ENCODE measurements at regions not wholly inside any gene's neighbourhood (a gene's known extent, or its start where the extent isn't known, plus 50 kb on each side); places are given as distances from the start of the nearest gene placed in this dataset.
"Not testable (repeated sequence)": the region's sequence is repeated elsewhere in the genome, so short reads cannot be mapped to it uniquely, and the experiment has no call there.

GRCh38 chr3:64783200-64783599 is 95.4 kb upstream of the ADAMTS9 start:
- Histone ChIP-seq H3K9ac (ENCODE audit: low read length) (no peak overlapping the region), H3K27ac (ENCODE audit: low read depth, low read length) (no peak overlapping the region), H3K4me1 (ENCODE audit: insufficient read depth, low read length) (peaks cover 4% of the 10 kb centered on the region), H3K27me3 (ENCODE audit: control insufficient read depth in 1 of 2, insufficient read depth in 2 of 2, low read length in 2 of 2) (no peaks in the 10 kb centered on the region), H3K36me3 (ENCODE audit: insufficient read depth, low read length) (no peaks in the 10 kb centered on the region), H3K9me3 (ENCODE audit: low read length) (no peaks in the 10 kb centered on the region), H3K4me3 (ENCODE audit: low read depth in 1 of 2, low read length in 2 of 2) (no peak overlapping the region)

DNA sequence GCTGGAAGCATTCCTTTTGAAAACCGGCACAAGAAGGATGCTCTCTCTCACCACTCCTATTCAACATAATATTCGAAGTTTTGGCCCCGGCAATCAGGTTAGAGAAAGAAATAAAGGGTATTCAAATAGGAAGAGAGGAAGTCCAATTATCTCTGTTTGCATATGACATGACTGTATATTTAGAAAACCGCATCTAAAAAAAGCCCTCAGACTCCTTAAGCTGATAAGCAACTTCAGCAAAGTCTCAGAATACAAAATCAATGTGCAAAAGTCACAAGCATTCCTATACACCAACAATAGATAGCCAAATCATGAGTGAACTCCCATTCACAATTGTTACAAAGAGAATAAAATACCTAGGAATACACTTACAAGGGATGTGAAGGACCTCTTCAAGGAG is 93.1 kb upstream of the ADAMTS9 start:
- not testable (repeated sequence) for H3K27me3 ChIP-seq (ENCODE audit: control insufficient read depth in 1 of 2, insufficient read depth in 2 of 2, low read length in 2 of 2); H3K36me3 ChIP-seq (ENCODE audit: insufficient read depth, low read length); H3K9me3 ChIP-seq (ENCODE audit: low read length); H3K4me1 ChIP-seq (ENCODE audit: insufficient read depth, low read length); H3K27ac ChIP-seq (ENCODE audit: low read depth, low read length); H3K9ac ChIP-seq (ENCODE audit: low read length); H3K4me3 ChIP-seq (ENCODE audit: low read depth in 1 of 2, low read length in 2 of 2)

DNA sequence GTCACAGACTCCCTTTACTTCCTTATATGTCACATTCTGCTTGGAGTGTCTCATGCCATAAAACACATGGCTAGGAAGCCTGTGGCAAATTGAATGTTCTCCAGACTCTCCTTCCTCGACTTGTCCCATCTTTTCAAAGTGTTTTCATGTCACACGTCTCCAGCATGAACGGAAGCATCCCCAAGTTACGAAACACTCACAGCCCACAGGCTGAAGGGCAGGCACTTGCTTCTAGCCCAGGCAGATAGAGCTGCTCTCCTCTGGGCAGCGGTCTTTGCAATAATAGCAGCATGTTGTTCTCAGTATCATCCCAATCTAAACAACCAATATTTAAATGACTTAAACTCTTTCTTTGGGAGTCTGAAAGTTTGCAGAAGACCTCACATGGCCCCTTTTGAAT is 85.3 kb upstream of the ADAMTS9 start:
- Histone ChIP-seq H3K4me3 (ENCODE audit: low read depth in 1 of 2, low read length in 2 of 2) (no peak overlapping the region), H3K27ac (ENCODE audit: low read depth, low read length) (no peak overlapping the region), H3K36me3 (ENCODE audit: insufficient read depth, low read length) (peaks cover 9% of the 10 kb centered on the region), H3K27me3 (ENCODE audit: control insufficient read depth in 1 of 2, insufficient read depth in 2 of 2, low read length in 2 of 2) (no peaks in the 10 kb centered on the region), H3K9ac (ENCODE audit: low read length) (no peak overlapping the region), H3K4me1 (ENCODE audit: insufficient read depth, low read length) (peaks cover 9% of the 10 kb centered on the region), H3K9me3 (ENCODE audit: low read length) (no peaks in the 10 kb centered on the region)

DNA sequence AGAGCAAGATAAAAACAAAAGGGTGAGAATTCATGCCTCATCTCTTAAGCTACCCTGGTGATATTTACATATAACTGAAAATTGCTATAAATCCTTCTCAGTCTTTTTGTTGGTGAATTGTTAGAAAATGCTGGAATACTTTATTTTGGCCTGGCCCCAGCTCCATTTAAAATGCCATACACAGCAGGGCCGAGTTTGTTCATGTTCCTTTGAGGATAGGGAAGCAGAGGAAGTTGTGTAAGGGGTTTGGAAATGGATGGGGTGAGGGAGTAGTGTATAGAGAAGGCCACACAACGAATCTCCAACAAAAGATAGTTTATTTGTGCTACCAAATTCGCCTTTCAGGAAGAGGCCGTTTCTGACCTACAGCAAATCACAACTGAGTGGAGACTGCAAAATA is 78.6 kb upstream of the ADAMTS9 start:
- peaks cover 17% of the 10 kb centered on the region for H3K4me1 ChIP-seq (ENCODE audit: insufficient read depth, low read length)
- no peak overlapping the region for H3K9ac ChIP-seq (ENCODE audit: low read length)
- no peaks in the 10 kb centered on the region for H3K9me3 ChIP-seq (ENCODE audit: low read length)
- H3K36me3 ChIP-seq (ENCODE audit: insufficient read depth, low read length), result no peaks in the 10 kb centered on the region
- H3K27ac ChIP-seq (ENCODE audit: low read depth, low read length), result no peak overlapping the region
- H3K27me3 ChIP-seq (ENCODE audit: control insufficient read depth in 1 of 2, insufficient read depth in 2 of 2, low read length in 2 of 2), result no peaks in the 10 kb centered on the region
- no peak overlapping the region for H3K4me3 ChIP-seq (ENCODE audit: low read depth in 1 of 2, low read length in 2 of 2)

- Histone ChIP-seq H3K27me3 (ENCODE audit: control insufficient read depth in 1 of 2, insufficient read depth in 2 of 2, low read length in 2 of 2) (no peaks in the 10 kb centered on the region), H3K9ac (ENCODE audit: low read length) (no peak overlapping the region), H3K27ac (ENCODE audit: low read depth, low read length) (no peak overlapping the region), H3K36me3 (ENCODE audit: insufficient read depth, low read length) (no peaks in the 10 kb centered on the region), H3K9me3 (ENCODE audit: low read length) (no peaks in the 10 kb centered on the region), H3K4me3 (ENCODE audit: low read depth in 1 of 2, low read length in 2 of 2) (no peak overlapping the region), H3K4me1 (ENCODE audit: insufficient read depth, low read length) (peaks cover 21% of the 10 kb centered on the region)
Observed at GRCh38 chr3:64765947-64766346, 78.1 kb upstream of the ADAMTS9 start.

GRCh38 chr3:64764386-64764929 is 76.7 kb upstream of the ADAMTS9 start:
- Histone ChIP-seq H3K9ac (ENCODE audit: low read length) (no peak overlapping the region), H3K9me3 (ENCODE audit: low read length) (no peaks in the 10 kb centered on the region), H3K4me3 (ENCODE audit: low read depth in 1 of 2, low read length in 2 of 2) (no peak overlapping the region), H3K4me1 (ENCODE audit: insufficient read depth, low read length) (peaks cover 36% of the 10 kb centered on the region), H3K27ac (ENCODE audit: low read depth, low read length) (no peak overlapping the region), H3K36me3 (ENCODE audit: insufficient read depth, low read length) (no peaks in the 10 kb centered on the region), H3K27me3 (ENCODE audit: control insufficient read depth in 1 of 2, insufficient read depth in 2 of 2, low read length in 2 of 2) (no peaks in the 10 kb centered on the region)

DNA sequence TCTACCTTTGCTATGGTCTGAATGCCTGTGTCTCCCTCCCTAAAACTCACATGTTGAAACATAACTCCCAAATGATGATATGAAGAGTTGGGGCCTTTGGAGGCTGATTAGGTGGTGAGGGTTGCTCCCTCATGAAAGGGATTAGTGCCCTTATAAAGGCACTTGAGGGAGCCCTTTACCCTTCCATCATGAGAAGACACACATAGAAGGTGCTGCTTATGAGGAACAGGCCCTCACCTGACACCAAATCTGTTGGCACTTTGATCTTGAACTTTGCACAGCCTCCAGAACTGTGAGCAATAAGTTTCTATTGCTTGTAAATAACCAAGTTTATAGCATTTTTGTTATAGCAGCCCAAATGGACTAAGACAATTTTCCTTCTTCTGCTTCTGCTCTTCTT is 76.2 kb upstream of the ADAMTS9 start:
- H3K9ac ChIP-seq (ENCODE audit: low read length), result no peak overlapping the region
- peaks cover 37% of the 10 kb centered on the region for H3K4me1 ChIP-seq (ENCODE audit: insufficient read depth, low read length)
- H3K36me3 ChIP-seq (ENCODE audit: insufficient read depth, low read length), result no peaks in the 10 kb centered on the region
- no peak overlapping the region for H3K4me3 ChIP-seq (ENCODE audit: low read depth in 1 of 2, low read length in 2 of 2)
- H3K27me3 ChIP-seq (ENCODE audit: control insufficient read depth in 1 of 2, insufficient read depth in 2 of 2, low read length in 2 of 2), result no peaks in the 10 kb centered on the region
- no peaks in the 10 kb centered on the region for H3K9me3 ChIP-seq (ENCODE audit: low read length)
- H3K27ac ChIP-seq (ENCODE audit: low read depth, low read length), result no peak overlapping the region

DNA sequence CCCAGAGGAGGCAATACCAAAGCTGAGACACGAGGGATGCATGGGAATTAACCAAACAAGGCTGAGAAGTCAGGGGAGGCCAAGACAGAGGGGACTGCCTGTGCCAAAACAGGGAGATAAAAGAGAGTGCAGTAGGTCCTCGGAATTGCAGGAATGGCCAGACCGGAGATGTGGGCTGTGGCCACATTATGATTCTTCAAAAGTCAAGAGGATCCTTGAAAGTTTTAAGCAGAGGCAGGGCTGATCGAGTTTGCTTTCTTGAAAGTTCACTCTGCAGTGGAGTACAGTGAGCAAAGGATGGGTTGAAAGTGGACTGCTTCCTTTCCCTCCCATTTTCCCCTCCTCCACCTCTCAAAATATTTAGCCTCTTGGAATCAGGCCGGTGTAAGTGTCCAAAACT is 73.9 kb upstream of the ADAMTS9 start:
- Histone ChIP-seq H3K9me3 (ENCODE audit: low read length) (no peaks in the 10 kb centered on the region), H3K9ac (ENCODE audit: low read length) (no peak overlapping the region), H3K36me3 (ENCODE audit: insufficient read depth, low read length) (no peaks in the 10 kb centered on the region), H3K27ac (ENCODE audit: low read depth, low read length) (no peak overlapping the region), H3K27me3 (ENCODE audit: control insufficient read depth in 1 of 2, insufficient read depth in 2 of 2, low read length in 2 of 2) (no peaks in the 10 kb centered on the region), H3K4me1 (ENCODE audit: insufficient read depth, low read length) (peaks cover 39% of the 10 kb centered on the region), H3K4me3 (ENCODE audit: low read depth in 1 of 2, low read length in 2 of 2) (no peak overlapping the region)

- no peaks in the 10 kb centered on the region for H3K9me3 ChIP-seq (ENCODE audit: low read length)
- no peak overlapping the region for H3K9ac ChIP-seq (ENCODE audit: low read length)
- no peaks in the 10 kb centered on the region for H3K27me3 ChIP-seq (ENCODE audit: control insufficient read depth in 1 of 2, insufficient read depth in 2 of 2, low read length in 2 of 2)
- no peak overlapping the region for H3K4me3 ChIP-seq (ENCODE audit: low read depth in 1 of 2, low read length in 2 of 2)
- no peaks in the 10 kb centered on the region for H3K36me3 ChIP-seq (ENCODE audit: insufficient read depth, low read length)
- H3K4me1 ChIP-seq (ENCODE audit: insufficient read depth, low read length), result peaks cover 34% of the 10 kb centered on the region
- H3K27ac ChIP-seq (ENCODE audit: low read depth, low read length), result no peak overlapping the region
Observed at GRCh38 chr3:64760258-64760657, 72.5 kb upstream of the ADAMTS9 start.

- Histone ChIP-seq H3K27ac (ENCODE audit: low read depth, low read length) (no peak overlapping the region), H3K27me3 (ENCODE audit: control insufficient read depth in 1 of 2, insufficient read depth in 2 of 2, low read length in 2 of 2) (no peaks in the 10 kb centered on the region), H3K9me3 (ENCODE audit: low read length) (no peaks in the 10 kb centered on the region), H3K36me3 (ENCODE audit: insufficient read depth, low read length) (no peaks in the 10 kb centered on the region), H3K9ac (ENCODE audit: low read length) (no peak overlapping the region), H3K4me1 (ENCODE audit: insufficient read depth, low read length) (peaks cover 31% of the 10 kb centered on the region), H3K4me3 (ENCODE audit: low read depth in 1 of 2, low read length in 2 of 2) (no peak overlapping the region)
Observed at GRCh38 chr3:64759811-64760210, 72.0 kb upstream of the ADAMTS9 start.

- no peaks in the 10 kb centered on the region for H3K9me3 ChIP-seq (ENCODE audit: low read length)
- no peaks in the 10 kb centered on the region for H3K27me3 ChIP-seq (ENCODE audit: control insufficient read depth in 1 of 2, insufficient read depth in 2 of 2, low read length in 2 of 2)
- no peak overlapping the region for H3K27ac ChIP-seq (ENCODE audit: low read depth, low read length)
- peaks cover 26% of the 10 kb centered on the region for H3K4me1 ChIP-seq (ENCODE audit: insufficient read depth, low read length)
- no peak overlapping the region for H3K4me3 ChIP-seq (ENCODE audit: low read depth in 1 of 2, low read length in 2 of 2)
- H3K9ac ChIP-seq (ENCODE audit: low read length), result no peak overlapping the region
- H3K36me3 ChIP-seq (ENCODE audit: insufficient read depth, low read length), result peaks cover 8% of the 10 kb centered on the region
Observed at GRCh38 chr3:64756398-64756986, 68.7 kb upstream of the ADAMTS9 start.

- no peaks in the 10 kb centered on the region for H3K27me3 ChIP-seq (ENCODE audit: control insufficient read depth in 1 of 2, insufficient read depth in 2 of 2, low read length in 2 of 2)
- peak overlapping the region; percentile 65 for H3K27ac ChIP-seq (ENCODE audit: low read depth, low read length)
- H3K36me3 ChIP-seq (ENCODE audit: insufficient read depth, low read length), result peaks cover 5% of the 10 kb centered on the region
- no peak overlapping the region for H3K4me3 ChIP-seq (ENCODE audit: low read depth in 1 of 2, low read length in 2 of 2)
- H3K4me1 ChIP-seq (ENCODE audit: insufficient read depth, low read length), result peaks cover 23% of the 10 kb centered on the region
- no peaks in the 10 kb centered on the region for H3K9me3 ChIP-seq (ENCODE audit: low read length)
- H3K9ac ChIP-seq (ENCODE audit: low read length), result no peak overlapping the region
Observed at GRCh38 chr3:64748244-64748904, 60.6 kb upstream of the ADAMTS9 start.
